GM12878 (cell line): ENCODE measurements at regions not wholly inside any gene's neighbourhood (a gene's known extent, or its start where the extent isn't known, plus 50 kb on each side); places are given as distances from the start of the nearest gene placed in this dataset.

Experiments used
- ATAC-seq: fragments of 200-7000 bp; cut with Tn5 transposase; 3 replicates; pipeline ENCODE4 v1.9.1; 2020; ENCODE audit warnings: mild to moderate bottlenecking, moderate library complexity
- BruUV-seq: library from RNA; stranded (reverse); fragments of 400-500 nt; replicated peaks from 2 replicates; lab custom pipeline; 2021; lab: Mats Ljungman, UMichigan
- CTCF ChIA-PET: fragments of 300-600 bp; sonication (Branson Sonifier 250); formaldehyde crosslinking; extraction: SDS; loops from one replicate; lab custom pipeline; 2021; ENCODE audit warnings: inconsistent platforms; lab: Yijun Ruan, JAX
- POLR2A ChIA-PET: fragments of 350-600 bp; formaldehyde crosslinking; extraction: SDS; loops from one replicate; lab custom pipeline; 2021; ENCODE audit warnings: inconsistent platforms; lab: Charles Lee
- RAD21 ChIA-PET: fragments of 300-600 bp; sonication (Branson Sonifier 250); formaldehyde crosslinking; loops from one replicate; lab custom pipeline; 2023; ENCODE audit warnings: antibody characterized with exemption; ENCODE audit not compliant: unreplicated experiment; lab: Charles Lee
- SMC1A ChIA-PET: fragments of 300-600 bp; sonication (Branson Sonifier 250); formaldehyde crosslinking; loops from one replicate; lab custom pipeline; 2023; ENCODE audit not compliant: unreplicated experiment, uncharacterized antibody; lab: Charles Lee
- DNase-seq: peaks from one replicate; pipeline ENCODE4 v3.0.0-alpha.2; 2011; ENCODE audit warnings: low read depth, low spot score
- FAIRE-seq: peaks from 3 replicates; lab custom pipeline; 2011; peaks lifted over from hg19 to GRCh38; lab: Jason Lieb, UNC
- H2AFZ ChIP-seq: 2 replicates; pipeline ENCODE4 v1.6.0; 2011; ENCODE audit warnings: low read depth, low read length, control low read depth; ENCODE audit not compliant: control insufficient read depth
- H3K27ac ChIP-seq: 2 replicates; pipeline ENCODE4 v1.5.1; 2011; ENCODE audit warnings: control low read depth; ENCODE audit not compliant: control insufficient read depth, insufficient read depth
- H3K27me3 ChIP-seq, 2 experiments: replicated peaks in 1 of 2; 2 replicates each; pipeline versions ENCODE4 v1.6.0 to v1.6.1; 2011; ENCODE audit warnings: low read length in 1 of 2; ENCODE audit not compliant: control insufficient read depth in 2 of 2, insufficient read depth in 2 of 2
- H3K36me3 ChIP-seq, 2 experiments: 2 replicates each; pipeline ENCODE4 v1.5.1; 2011; ENCODE audit warnings: low read length in 1 of 2; ENCODE audit not compliant: control insufficient read depth in 2 of 2, insufficient read depth in 2 of 2
- H3K4me1 ChIP-seq: 2 replicates; pipeline ENCODE4 v1.6.1; 2011; ENCODE audit warnings: mild to moderate bottlenecking, low read length, moderate library complexity, mixed read lengths; ENCODE audit not compliant: control insufficient read depth, insufficient read depth
- H3K4me2 ChIP-seq: 2 replicates; pipeline ENCODE4 v1.6.0; 2011; ENCODE audit warnings: control low read depth; ENCODE audit not compliant: control insufficient read depth, insufficient read depth
- H3K4me3 ChIP-seq: fragments of 200-600 bp; sonication (generic); 2 replicates; pipeline ENCODE4 v1.5.1; 2016
- H3K79me2 ChIP-seq: 2 replicates; pipeline ENCODE4 v1.6.0; 2011; ENCODE audit warnings: low read length; ENCODE audit not compliant: control insufficient read depth, insufficient read depth
- H3K9ac ChIP-seq: 2 replicates; pipeline ENCODE4 v1.8.0; 2011; ENCODE audit warnings: low read length, control low read depth, mixed read lengths; ENCODE audit not compliant: control insufficient read depth, insufficient read depth
- H3K9me3 ChIP-seq: replicated peaks from 3 replicates; pipeline ENCODE4 v1.5.1; 2011; ENCODE audit warnings: mild to moderate bottlenecking, low read length; ENCODE audit not compliant: control insufficient read depth, insufficient read depth
- H4K20me1 ChIP-seq: 2 replicates; pipeline ENCODE4 v1.6.0; 2011; ENCODE audit not compliant: control insufficient read depth, insufficient read depth
- BRCA1 ChIP-seq: IDR thresholded peaks from 2 replicates; pipeline ENCODE4 v1.6.1; 2011; ENCODE audit warnings: low read depth, low read length, improper control_type of control experiment
- CHD4 ChIP-seq: fragments of 200-600 bp; sonication (generic); IDR thresholded peaks from 2 replicates; pipeline ENCODE4 v1.6.1; 2016; ENCODE audit warnings: mild to moderate bottlenecking
- MTA3 ChIP-seq: IDR thresholded peaks from 2 replicates; pipeline ENCODE4 v1.6.1; 2012; ENCODE audit warnings: low read length, inconsistent platforms, borderline replicate concordance
- MXI1 ChIP-seq: fragments of 150-350 bp; IDR thresholded peaks from 2 replicates; pipeline ENCODE4 v1.6.1; 2011; ENCODE audit warnings: low read depth, mild to moderate bottlenecking, inconsistent platforms, low read length, improper control_type of control experiment
- NFIC ChIP-seq: IDR thresholded peaks from 2 replicates; pipeline ENCODE4 v1.6.1; 2012; ENCODE audit warnings: low read depth, mild to moderate bottlenecking, inconsistent platforms, low read length, moderate library complexity
- NFXL1 ChIP-seq: fragments of 450-650 bp; IDR thresholded peaks from 2 replicates; pipeline ENCODE4 v1.6.1; 2017; ENCODE audit warnings: antibody characterized with exemption, mild to moderate bottlenecking, borderline replicate concordance
- NFYA ChIP-seq: IDR thresholded peaks from 2 replicates; pipeline ENCODE4 v1.6.1; 2011; ENCODE audit warnings: low read depth, mild to moderate bottlenecking, low read length, improper control_type of control experiment, borderline replicate concordance
- NFYB ChIP-seq: IDR thresholded peaks from 2 replicates; pipeline ENCODE4 v1.6.1; 2011; ENCODE audit warnings: low read depth, mild to moderate bottlenecking, low read length, improper control_type of control experiment, moderate library complexity; ENCODE audit not compliant: insufficient read depth
- NR2C1 ChIP-seq: fragments of 450-650 bp; IDR thresholded peaks from 2 replicates; pipeline ENCODE4 v1.6.1; 2017; ENCODE audit warnings: antibody characterized with exemption, mild to moderate bottlenecking, moderate library complexity
- NR2F1 ChIP-seq: fragments of 450-650 bp; conservative IDR thresholded peaks from 2 replicates; pipeline ENCODE4 v1.6.1; 2017; ENCODE audit warnings: mild to moderate bottlenecking
- STAT1 ChIP-seq: fragments of 450-650 bp; conservative IDR thresholded peaks from 2 replicates; pipeline ENCODE4 v1.6.1; 2014; ENCODE audit warnings: antibody characterized with exemption, mild to moderate bottlenecking
- STAT3 ChIP-seq: IDR thresholded peaks from 2 replicates; pipeline ENCODE4 v1.6.1; 2011; ENCODE audit warnings: low read depth, low read length, improper control_type of control experiment
- SUPT20H ChIP-seq: IDR thresholded peaks from 2 replicates; pipeline ENCODE4 v1.6.1; 2011; ENCODE audit warnings: low read depth, mild to moderate bottlenecking, low read length, moderate library complexity, borderline replicate concordance; ENCODE audit not compliant: control insufficient read depth
- WRNIP1 ChIP-seq: IDR thresholded peaks from 2 replicates; pipeline ENCODE4 v1.6.1; 2011; ENCODE audit warnings: low read depth, low read length, improper control_type of control experiment, borderline replicate concordance
- YY1 ChIP-seq: IDR thresholded peaks from 2 replicates; pipeline ENCODE4 v1.6.1; 2011; ENCODE audit warnings: low read depth, mild to moderate bottlenecking, low read length
- WGBS: methylation state at CpG from one replicate; pipeline ENCODE4 v1.1.6; 2016; ENCODE audit warnings: low lambda C conversion rate; ENCODE audit not compliant: insufficient replicate concordance, insufficient coverage; ENCODE audit errors: missing lambda C conversion rate; 5-methylcytosine and 5-hydroxymethylcytosine counted together
- in situ Hi-C: fragments of 300-500 bp; cut with MboI; formaldehyde crosslinking; loops from 9 replicates; pipeline ENCODE4 v1.14.3; 2018; ENCODE audit warnings: mixed read lengths
- intact Hi-C: fragments of 100-400 bp; cut with micrococcal nuclease; formaldehyde crosslinking; loops from one replicate; pipeline ENCODE4 v1.14.2; 2022; ENCODE audit not compliant: unreplicated experiment
- TF ChIP-seq, protein P1 (sequence below): fragments of 450-650 bp; IDR thresholded peaks from 2 replicates; pipeline ENCODE4 v1.6.1; 2018; ENCODE audit warnings: borderline replicate concordance, mild to moderate bottlenecking; ENCODE audit not compliant: partially characterized antibody
- TF ChIP-seq, protein P2 (sequence below): fragments of 450-650 bp; IDR thresholded peaks from 2 replicates; pipeline ENCODE4 v1.6.1; 2016; ENCODE audit warnings: mild to moderate bottlenecking, moderate library complexity, borderline replicate concordance
- TF ChIP-seq, protein P3 (sequence below): fragments of 150-350 bp; IDR thresholded peaks from 2 replicates; pipeline ENCODE4 v1.6.1; 2014; ENCODE audit warnings: mild to moderate bottlenecking, low read depth, low read length

GRCh38 chr13:73729046-73729445 is 405.2 kb downstream of the KLF12 start:
- ATAC-seq = no peak
- ChIA-PET RAD21 (no interaction called here), CTCF (no interaction called here), POLR2A (no interaction called here), SMC1A (interaction anchor here (0.6 to 2.3 kb wide), 2 partner anchors 9 to 39 kb away, joined by 3 to 9 read pairs; no protein-coding TSS in a partner anchor)
- H3K27ac ChIP-seq = no peak overlapping the region
- H2AFZ ChIP-seq = no peak overlapping the region
- no peaks in the 10 kb centered on the region for H3K4me1 ChIP-seq
- WGBS = 96% methylated on average over 1 of the region's 1 CpG
- no peaks in the 10 kb centered on the region for H3K79me2 ChIP-seq
- no peak for FAIRE-seq
- H3K27me3 ChIP-seq = no peaks in the 10 kb centered on the region
- BruUV-seq = no TSS peak
- no peaks in the 10 kb centered on the region for H3K9me3 ChIP-seq
- no peaks in the 10 kb centered on the region for H4K20me1 ChIP-seq
- no peaks in the 10 kb centered on the region for H3K36me3 ChIP-seq
- H3K9ac ChIP-seq = no peak overlapping the region
- H3K4me2 ChIP-seq = no peak overlapping the region
- H3K4me3 ChIP-seq = no peak overlapping the region
- DNase-seq = no peak
- in situ Hi-C loops = no loop called here
- no peak for TF ChIP-seq NR2F1
- no peak for TF ChIP-seq CHD4
- TF ChIP-seq, protein P1, sequence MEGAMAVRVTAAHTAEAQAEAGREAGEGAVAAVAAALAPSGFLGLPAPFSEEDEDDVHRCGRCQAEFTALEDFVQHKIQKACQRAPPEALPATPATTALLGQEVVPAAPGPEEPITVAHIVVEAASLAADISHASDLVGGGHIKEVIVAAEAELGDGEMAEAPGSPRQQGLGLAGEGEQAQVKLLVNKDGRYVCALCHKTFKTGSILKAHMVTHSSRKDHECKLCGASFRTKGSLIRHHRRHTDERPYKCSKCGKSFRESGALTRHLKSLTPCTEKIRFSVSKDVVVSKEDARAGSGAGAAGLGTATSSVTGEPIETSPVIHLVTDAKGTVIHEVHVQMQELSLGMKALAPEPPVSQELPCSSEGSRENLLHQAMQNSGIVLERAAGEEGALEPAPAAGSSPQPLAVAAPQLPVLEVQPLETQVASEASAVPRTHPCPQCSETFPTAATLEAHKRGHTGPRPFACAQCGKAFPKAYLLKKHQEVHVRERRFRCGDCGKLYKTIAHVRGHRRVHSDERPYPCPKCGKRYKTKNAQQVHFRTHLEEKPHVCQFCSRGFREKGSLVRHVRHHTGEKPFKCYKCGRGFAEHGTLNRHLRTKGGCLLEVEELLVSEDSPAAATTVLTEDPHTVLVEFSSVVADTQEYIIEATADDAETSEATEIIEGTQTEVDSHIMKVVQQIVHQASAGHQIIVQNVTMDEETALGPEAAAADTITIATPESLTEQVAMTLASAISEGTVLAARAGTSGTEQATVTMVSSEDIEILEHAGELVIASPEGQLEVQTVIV = no peak
- no peak for TF ChIP-seq NFYB
- TF ChIP-seq STAT3 = no peak
- TF ChIP-seq, protein P2, sequence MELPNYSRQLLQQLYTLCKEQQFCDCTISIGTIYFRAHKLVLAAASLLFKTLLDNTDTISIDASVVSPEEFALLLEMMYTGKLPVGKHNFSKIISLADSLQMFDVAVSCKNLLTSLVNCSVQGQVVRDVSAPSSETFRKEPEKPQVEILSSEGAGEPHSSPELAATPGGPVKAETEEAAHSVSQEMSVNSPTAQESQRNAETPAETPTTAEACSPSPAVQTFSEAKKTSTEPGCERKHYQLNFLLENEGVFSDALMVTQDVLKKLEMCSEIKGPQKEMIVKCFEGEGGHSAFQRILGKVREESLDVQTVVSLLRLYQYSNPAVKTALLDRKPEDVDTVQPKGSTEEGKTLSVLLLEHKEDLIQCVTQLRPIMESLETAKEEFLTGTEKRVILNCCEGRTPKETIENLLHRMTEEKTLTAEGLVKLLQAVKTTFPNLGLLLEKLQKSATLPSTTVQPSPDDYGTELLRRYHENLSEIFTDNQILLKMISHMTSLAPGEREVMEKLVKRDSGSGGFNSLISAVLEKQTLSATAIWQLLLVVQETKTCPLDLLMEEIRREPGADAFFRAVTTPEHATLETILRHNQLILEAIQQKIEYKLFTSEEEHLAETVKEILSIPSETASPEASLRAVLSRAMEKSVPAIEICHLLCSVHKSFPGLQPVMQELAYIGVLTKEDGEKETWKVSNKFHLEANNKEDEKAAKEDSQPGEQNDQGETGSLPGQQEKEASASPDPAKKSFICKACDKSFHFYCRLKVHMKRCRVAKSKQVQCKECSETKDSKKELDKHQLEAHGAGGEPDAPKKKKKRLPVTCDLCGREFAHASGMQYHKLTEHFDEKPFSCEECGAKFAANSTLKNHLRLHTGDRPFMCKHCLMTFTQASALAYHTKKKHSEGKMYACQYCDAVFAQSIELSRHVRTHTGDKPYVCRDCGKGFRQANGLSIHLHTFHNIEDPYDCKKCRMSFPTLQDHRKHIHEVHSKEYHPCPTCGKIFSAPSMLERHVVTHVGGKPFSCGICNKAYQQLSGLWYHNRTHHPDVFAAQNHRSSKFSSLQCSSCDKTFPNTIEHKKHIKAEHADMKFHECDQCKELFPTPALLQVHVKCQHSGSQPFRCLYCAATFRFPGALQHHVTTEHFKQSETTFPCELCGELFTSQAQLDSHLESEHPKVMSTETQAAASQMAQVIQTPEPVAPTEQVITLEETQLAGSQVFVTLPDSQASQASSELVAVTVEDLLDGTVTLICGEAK = no peak
- no peak for TF ChIP-seq BRCA1
- TF ChIP-seq MXI1 = no peak
- no peak for TF ChIP-seq SUPT20H
- TF ChIP-seq NFXL1 = no peak
- no peak for TF ChIP-seq YY1
- no peak for TF ChIP-seq STAT1
- TF ChIP-seq, protein P3, sequence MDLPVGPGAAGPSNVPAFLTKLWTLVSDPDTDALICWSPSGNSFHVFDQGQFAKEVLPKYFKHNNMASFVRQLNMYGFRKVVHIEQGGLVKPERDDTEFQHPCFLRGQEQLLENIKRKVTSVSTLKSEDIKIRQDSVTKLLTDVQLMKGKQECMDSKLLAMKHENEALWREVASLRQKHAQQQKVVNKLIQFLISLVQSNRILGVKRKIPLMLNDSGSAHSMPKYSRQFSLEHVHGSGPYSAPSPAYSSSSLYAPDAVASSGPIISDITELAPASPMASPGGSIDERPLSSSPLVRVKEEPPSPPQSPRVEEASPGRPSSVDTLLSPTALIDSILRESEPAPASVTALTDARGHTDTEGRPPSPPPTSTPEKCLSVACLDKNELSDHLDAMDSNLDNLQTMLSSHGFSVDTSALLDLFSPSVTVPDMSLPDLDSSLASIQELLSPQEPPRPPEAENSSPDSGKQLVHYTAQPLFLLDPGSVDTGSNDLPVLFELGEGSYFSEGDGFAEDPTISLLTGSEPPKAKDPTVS = no peak
- TF ChIP-seq WRNIP1 = no peak
- TF ChIP-seq NFIC = no peak
- TF ChIP-seq NFYA = no peak
- no peak for TF ChIP-seq MTA3
- no peak for TF ChIP-seq NR2C1
- intact Hi-C loops = no loop called here
